AG08395 (cell line): ENCODE measurements at regions not wholly inside any gene's neighbourhood (a gene's known extent, or its start where the extent isn't known, plus 50 kb on each side); places are given as distances from the start of the nearest gene placed in this dataset.
A peak's percentile ranks its signal among the peaks of the same experiment; 100 is the strongest.

Experiments
- DNase-seq: peaks from one replicate; pipeline ENCODE4 v3.0.0; 2012; ENCODE audit warnings: mixed read lengths, low spot score

GRCh38 chr1:173422456-173422976 lies 54.6 kb upstream of the PRDX6 start:
- DNase-seq, result no peak

- no peak for DNase-seq
Observed at GRCh38 chr1:173423291-173423690, 53.8 kb upstream of the PRDX6 start.

- no peak for DNase-seq
Observed at GRCh38 chr1:173424143-173424542, 53.0 kb upstream of the PRDX6 start.

GRCh38 chr1:173424782-173425407 lies 52.2 kb upstream of the PRDX6 start:
- peak; percentile 7 for DNase-seq

- no peak for DNase-seq
Observed at GRCh38 chr1:173426057-173426456, 51.1 kb upstream of the PRDX6 start.

- DNase-seq, result no peak
Observed at GRCh38 chr1:173427146-173428054, 49.7 kb upstream of the PRDX6 start.
